ENCODE measurements at regions not wholly inside any gene's neighbourhood (a gene's known extent, or its start where the extent isn't known, plus 50 kb on each side); places are given as distances from the start of the nearest gene placed in this dataset.

- TF ChIP-seq CTCF (IDR thresholded peaks at IDR 0.05), result no peak
- TF ChIP-seq POLR2A (IDR thresholded peaks at IDR 0.05), result no peak
These were observed 174.1 kb upstream of the PRICKLE1 start for GRCh38 chr12:42763682-42764081.

Data from Peyer's patch (tissue), 4 donors.